CD14-positive monocyte (primary cell): ENCODE measurements at regions not wholly inside any gene's neighbourhood (a gene's known extent, or its start where the extent isn't known, plus 50 kb on each side); places are given as distances from the start of the nearest gene placed in this dataset.

Experiments
- DNase-seq, 3 donors: peaks; one replicate each; pipeline ENCODE4 v3.0.0-alpha.2; 2011 to 2022
- H2AFZ ChIP-seq: 2 replicates; pipeline ENCODE4 v1.6.0; 2012; ENCODE audit warnings: mild to moderate bottlenecking, low read depth, low read length, inconsistent platforms; ENCODE audit not compliant: insufficient read depth, poor library complexity, severe bottlenecking
- H3K27ac ChIP-seq, 2 donors: 1 replicate in 1 of 2; 2 replicates in 1 of 2; pipeline ENCODE4 v1.5.1; 2012 to 2013; ENCODE audit warnings: low read length in 2 of 2, control low read depth in 1 of 2, inconsistent platforms in 1 of 2, low read depth in 1 of 2, mild to moderate bottlenecking in 1 of 2
- H3K27me3 ChIP-seq, 2 donors: one replicate each; pipeline versions ENCODE4 v1.6.0 to v1.6.1; 2011 to 2013; ENCODE audit warnings: low read length in 2 of 2; ENCODE audit not compliant: control insufficient read depth in 2 of 2, insufficient read depth in 2 of 2
- H3K36me3 ChIP-seq, 2 donors: replicated peaks in 1 of 2; 1 replicate in 1 of 2; 2 replicates in 1 of 2; pipeline versions ENCODE4 v1.5.1 to v1.6.1; 2012 to 2013; ENCODE audit warnings: low read length in 2 of 2, control low read depth in 1 of 2, inconsistent platforms in 1 of 2, mild to moderate bottlenecking in 1 of 2; ENCODE audit not compliant: insufficient read depth in 2 of 2, control insufficient read depth in 1 of 2
- H3K4me1 ChIP-seq, 2 donors: 1 replicate in 1 of 2; 2 replicates in 1 of 2; pipeline versions ENCODE4 v1.5.1 to v1.6.1; 2012 to 2013; ENCODE audit warnings: low read length in 2 of 2, control low read depth in 1 of 2, inconsistent platforms in 1 of 2, mild to moderate bottlenecking in 1 of 2, moderate library complexity in 1 of 2; ENCODE audit not compliant: insufficient read depth in 2 of 2, control insufficient read depth in 1 of 2
- H3K4me2 ChIP-seq: replicated peaks from 2 replicates; pipeline ENCODE3; 2012; ENCODE audit warnings: low read length, moderate library complexity, mild to moderate bottlenecking; ENCODE audit not compliant: poor library complexity, severe bottlenecking; ENCODE audit errors: extremely low read depth
- H3K4me3 ChIP-seq, 3 experiments: fragments of 200-600 bp in 1 of 3; sonication (generic) in 1 of 3; replicated peaks in 1 of 3; 1 replicate in 2 of 3; 2 replicates in 1 of 3; pipeline ENCODE4 v1.5.1; 2011 to 2013; ENCODE audit warnings: low read length in 3 of 3, mild to moderate bottlenecking in 3 of 3, control low read depth in 2 of 3, low read depth in 2 of 3, inconsistent platforms in 1 of 3, moderate library complexity in 1 of 3
- H3K79me2 ChIP-seq: 2 replicates; pipeline ENCODE4 v1.6.0; 2012; ENCODE audit warnings: mild to moderate bottlenecking, control low read depth, inconsistent platforms, low read length, moderate library complexity; ENCODE audit not compliant: insufficient read depth
- H3K9ac ChIP-seq: 2 replicates; pipeline ENCODE4 v1.6.0; 2017; ENCODE audit warnings: low read length, mild to moderate bottlenecking; ENCODE audit not compliant: insufficient read depth, poor library complexity, severe bottlenecking
- H3K9me3 ChIP-seq, 2 donors: replicated peaks in 1 of 2; 1 replicate in 1 of 2; 2 replicates in 1 of 2; pipeline versions ENCODE4 v1.5.1 to v1.6.1; 2012 to 2013; ENCODE audit warnings: low read length in 2 of 2, control low read depth in 1 of 2; ENCODE audit not compliant: control insufficient read depth in 1 of 2, insufficient read depth in 1 of 2
- H4K20me1 ChIP-seq: 2 replicates; pipeline ENCODE4 v1.6.0; 2012; ENCODE audit warnings: mild to moderate bottlenecking, low read length, control low read depth, moderate library complexity; ENCODE audit not compliant: insufficient read depth
- H3K27ac Mint-ChIP-seq, 7 donors: one replicate each; pipeline ENCODE4 v1.8.0; 2020; ENCODE audit warnings: mild to moderate bottlenecking in 7 of 7, mixed read lengths in 7 of 7, moderate library complexity in 6 of 7, inconsistent platforms in 2 of 7
- H3K27me3 Mint-ChIP-seq, 3 donors: one replicate each; pipeline ENCODE4 v1.8.0; 2021 to 2022; ENCODE audit warnings: low read depth in 3 of 3, mild to moderate bottlenecking in 3 of 3, mixed read lengths in 3 of 3, moderate library complexity in 3 of 3, inconsistent platforms in 1 of 3
- H3K36me3 Mint-ChIP-seq, 2 donors: one replicate each; pipeline ENCODE4 v1.8.0; 2020; ENCODE audit warnings: mixed read lengths in 2 of 2, inconsistent platforms in 1 of 2, mild to moderate bottlenecking in 1 of 2
- H3K4me1 Mint-ChIP-seq: one replicate; pipeline ENCODE4 v1.8.0; 2020; ENCODE audit warnings: mild to moderate bottlenecking, mixed read lengths
- H3K4me3 Mint-ChIP-seq, 2 donors: one replicate each; pipeline ENCODE4 v1.8.0; 2020; ENCODE audit warnings: mild to moderate bottlenecking in 2 of 2, mixed read lengths in 2 of 2, moderate library complexity in 1 of 2
- H3K9me3 Mint-ChIP-seq, 7 donors: one replicate each; pipeline ENCODE4 v1.8.0; 2020 to 2022; ENCODE audit warnings: mixed read lengths in 7 of 7, mild to moderate bottlenecking in 6 of 7, moderate library complexity in 6 of 7, inconsistent platforms in 2 of 7
- WGBS: methylation state at CpG from one replicate; pipeline ENCODE4 v1.1.5; 2013; ENCODE audit warnings: missing lambda C conversion rate; ENCODE audit not compliant: insufficient coverage; 5-methylcytosine and 5-hydroxymethylcytosine counted together
- intact Hi-C, 2 donors: fragments of 100-400 bp; cut with micrococcal nuclease; formaldehyde crosslinking; loops; one replicate each; pipeline versions ENCODE4 v1.15.0 to v1.15.1; 2023
- TF ChIP-seq, protein P1 (sequence below): fragments of 200-600 bp; IDR thresholded peaks from one replicate; pipeline ENCODE4 v1.8.0; 2022; ENCODE audit warnings: antibody characterized with exemption, mild to moderate bottlenecking

GRCh38 chr9:115673599-115673998 lies 480.0 kb upstream of the PAPPA start:
- Histone ChIP-seq H3K9ac (no peak overlapping the region), H3K4me2 (no peak overlapping the region), H3K27me3 (no peaks in the 10 kb centered on the region), H3K27ac (no peak overlapping the region), H3K36me3 (no peaks in the 10 kb centered on the region), H3K4me1 (no peaks in the 10 kb centered on the region), H4K20me1 (no peaks in the 10 kb centered on the region), H3K9me3 (peaks cover 2 to 6% of the 10 kb centered on the region in 2 donors), H3K79me2 (no peaks in the 10 kb centered on the region), H3K4me3 (no peak overlapping the region), H2AFZ (no peak overlapping the region)
- Mint-ChIP-seq H3K27ac (no peak overlapping the region), H3K4me3 (no peak overlapping the region), H3K27me3 (peaks cover 0 to 3% (median 0%) of the 10 kb centered on the region in 3 donors), H3K36me3 (no peaks in the 10 kb centered on the region), H3K9me3 (peaks cover 2 to 10% (median 5%) of the 10 kb centered on the region in 7 donors), H3K4me1 (no peaks in the 10 kb centered on the region)
- WGBS = 89% methylated on average over 3 of the region's 3 CpGs
- intact Hi-C loops = no loop called here
- TF ChIP-seq, protein P1, sequence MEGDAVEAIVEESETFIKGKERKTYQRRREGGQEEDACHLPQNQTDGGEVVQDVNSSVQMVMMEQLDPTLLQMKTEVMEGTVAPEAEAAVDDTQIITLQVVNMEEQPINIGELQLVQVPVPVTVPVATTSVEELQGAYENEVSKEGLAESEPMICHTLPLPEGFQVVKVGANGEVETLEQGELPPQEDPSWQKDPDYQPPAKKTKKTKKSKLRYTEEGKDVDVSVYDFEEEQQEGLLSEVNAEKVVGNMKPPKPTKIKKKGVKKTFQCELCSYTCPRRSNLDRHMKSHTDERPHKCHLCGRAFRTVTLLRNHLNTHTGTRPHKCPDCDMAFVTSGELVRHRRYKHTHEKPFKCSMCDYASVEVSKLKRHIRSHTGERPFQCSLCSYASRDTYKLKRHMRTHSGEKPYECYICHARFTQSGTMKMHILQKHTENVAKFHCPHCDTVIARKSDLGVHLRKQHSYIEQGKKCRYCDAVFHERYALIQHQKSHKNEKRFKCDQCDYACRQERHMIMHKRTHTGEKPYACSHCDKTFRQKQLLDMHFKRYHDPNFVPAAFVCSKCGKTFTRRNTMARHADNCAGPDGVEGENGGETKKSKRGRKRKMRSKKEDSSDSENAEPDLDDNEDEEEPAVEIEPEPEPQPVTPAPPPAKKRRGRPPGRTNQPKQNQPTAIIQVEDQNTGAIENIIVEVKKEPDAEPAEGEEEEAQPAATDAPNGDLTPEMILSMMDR = no peak
- no peak for DNase-seq

- Histone ChIP-seq H3K9me3 (peaks cover 2 to 6% of the 10 kb centered on the region in 2 donors), H3K27me3 (no peaks in the 10 kb centered on the region), H3K4me1 (no peaks in the 10 kb centered on the region), H2AFZ (no peak overlapping the region), H3K4me3 (no peak overlapping the region), H3K79me2 (no peaks in the 10 kb centered on the region), H3K4me2 (no peak overlapping the region), H3K9ac (no peak overlapping the region), H3K27ac (no peak overlapping the region), H4K20me1 (no peaks in the 10 kb centered on the region), H3K36me3 (no peaks in the 10 kb centered on the region)
- Mint-ChIP-seq H3K36me3 (no peaks in the 10 kb centered on the region), H3K4me1 (no peaks in the 10 kb centered on the region), H3K27ac (no peak overlapping the region), H3K27me3 (peaks cover 0 to 3% (median 0%) of the 10 kb centered on the region in 3 donors), H3K9me3 (peaks cover 2 to 10% (median 5%) of the 10 kb centered on the region in 7 donors), H3K4me3 (no peak overlapping the region)
- WGBS = 88% methylated on average over 1 of the region's 1 CpG
- intact Hi-C loops = no loop called here
- TF ChIP-seq, protein P1 = no peak
- no peak for DNase-seq
These were observed 479.5 kb upstream of the PAPPA start for GRCh38 chr9:115674091-115674490.
